Thymus (tissue), 11 donors: ENCODE measurements at regions not wholly inside any gene's neighbourhood (a gene's known extent, or its start where the extent isn't known, plus 50 kb on each side); places are given as distances from the start of the nearest gene placed in this dataset.
A peak's percentile ranks its signal among the peaks of the same experiment; 100 is the strongest.

Source experiments
- DNase-seq, 9 donors: peaks; one replicate each; pipeline ENCODE4 v3.0.0-alpha.2; 2013; ENCODE audit warnings: low spot score in 9 of 9, low read depth in 6 of 9, missing footprints in 1 of 9
- H3K27ac ChIP-seq, 2 donors: one replicate each; pipeline ENCODE4 v1.5.1; 2013; ENCODE audit warnings: control low read depth in 1 of 2, low read depth in 1 of 2, low read length in 1 of 2, mild to moderate bottlenecking in 1 of 2, moderate library complexity in 1 of 2
- H3K27me3 ChIP-seq, 2 donors: one replicate each; pipeline ENCODE4 v1.5.1; 2013; ENCODE audit warnings: low read length in 1 of 2; ENCODE audit not compliant: control insufficient read depth in 2 of 2, insufficient read depth in 1 of 2
- H3K36me3 ChIP-seq, 2 donors: one replicate each; pipeline ENCODE4 v1.5.1; 2013; ENCODE audit warnings: low read length in 1 of 2, mild to moderate bottlenecking in 1 of 2, moderate library complexity in 1 of 2; ENCODE audit not compliant: control insufficient read depth in 2 of 2, insufficient read depth in 2 of 2
- H3K4me1 ChIP-seq, 2 donors: one replicate each; pipeline ENCODE4 v1.5.1; 2013; ENCODE audit warnings: low read length in 2 of 2; ENCODE audit not compliant: control insufficient read depth in 2 of 2, insufficient read depth in 2 of 2
- H3K4me3 ChIP-seq, 2 donors: one replicate each; pipeline ENCODE4 v1.5.1; 2013; ENCODE audit warnings: low read length in 2 of 2, control low read depth in 1 of 2, mild to moderate bottlenecking in 1 of 2
- H3K9me3 ChIP-seq, 2 donors: one replicate each; pipeline ENCODE4 v1.5.1; 2013; ENCODE audit warnings: low read length in 1 of 2, mild to moderate bottlenecking in 1 of 2; ENCODE audit not compliant: control insufficient read depth in 2 of 2, insufficient read depth in 1 of 2
- WGBS: extraction: QIAGEN DNeasy Blood & Tissue Kit; methylation state at CpG from one replicate; pipeline ENCODE4 v1.1.7; 2013; 5-methylcytosine and 5-hydroxymethylcytosine counted together
- donor health status: healthy.

GRCh38 chr1:98325646-98326440 lies 335.7 kb upstream of the SNX7 start:
- DNase-seq = no peak

GRCh38 chr1:98323906-98324358 lies 337.6 kb upstream of the SNX7 start:
- no peak overlapping the region for H3K27ac ChIP-seq

More at GRCh38 chr1:98325646-98326440, 335.7 kb upstream of the SNX7 start:
- Histone ChIP-seq H3K27me3 (no peaks in the 10 kb centered on the region), H3K36me3 (no peaks in the 10 kb centered on the region), H3K27ac (no peak overlapping the region), H3K4me1 (peaks cover 0 to 4% of the 10 kb centered on the region in 2 donors), H3K4me3 (no peak overlapping the region), H3K9me3 (no peaks in the 10 kb centered on the region)
- 82% methylated on average over 7 of the region's 7 CpGs for WGBS

GRCh38 chr1:98323388-98323787 lies 338.1 kb upstream of the SNX7 start:
- no peak overlapping the region for H3K27ac ChIP-seq
- no peaks in the 10 kb centered on the region for H3K9me3 ChIP-seq
- no peak overlapping the region for H3K4me3 ChIP-seq
- H3K36me3 ChIP-seq = no peaks in the 10 kb centered on the region
- no peaks in the 10 kb centered on the region for H3K27me3 ChIP-seq
- no peak for DNase-seq
- peaks cover 0 to 4% of the 10 kb centered on the region in 2 donors for H3K4me1 ChIP-seq

More at GRCh38 chr1:98323906-98324358, 337.6 kb upstream of the SNX7 start:
- no peaks in the 10 kb centered on the region for H3K9me3 ChIP-seq
- no peak overlapping the region for H3K4me3 ChIP-seq
- H3K36me3 ChIP-seq = no peaks in the 10 kb centered on the region
- peaks cover 0 to 4% of the 10 kb centered on the region in 2 donors for H3K4me1 ChIP-seq
- WGBS = 13% methylated on average over 3 of the region's 3 CpGs
- no peaks in the 10 kb centered on the region for H3K27me3 ChIP-seq
- DNase-seq = peak in 4 of 9 donors; percentile 1 to 42 (median 10)

- Histone ChIP-seq H3K4me3 (no peak overlapping the region), H3K9me3 (no peaks in the 10 kb centered on the region), H3K4me1 (peaks cover 0 to 4% of the 10 kb centered on the region in 2 donors), H3K27ac (no peak overlapping the region), H3K27me3 (no peaks in the 10 kb centered on the region), H3K36me3 (no peaks in the 10 kb centered on the region)
- DNase-seq = no peak
- 95% methylated on average over 1 of the region's 1 CpG for WGBS
Observed at GRCh38 chr1:98322966-98323365, 338.6 kb upstream of the SNX7 start.

- H3K4me1 ChIP-seq = peaks cover 0 to 4% of the 10 kb centered on the region in 2 donors
- no peak overlapping the region for H3K4me3 ChIP-seq
- no peaks in the 10 kb centered on the region for H3K36me3 ChIP-seq
- no peaks in the 10 kb centered on the region for H3K9me3 ChIP-seq
- DNase-seq = no peak
- no peaks in the 10 kb centered on the region for H3K27me3 ChIP-seq
- no peak overlapping the region for H3K27ac ChIP-seq
- 98% methylated on average over 1 of the region's 1 CpG for WGBS
Observed at GRCh38 chr1:98322086-98322485, 339.4 kb upstream of the SNX7 start.

GRCh38 chr1:98321191-98321590 lies 340.3 kb upstream of the SNX7 start:
- no peak for DNase-seq
- H3K27ac ChIP-seq = no peak overlapping the region
- no peaks in the 10 kb centered on the region for H3K9me3 ChIP-seq
- H3K27me3 ChIP-seq = no peaks in the 10 kb centered on the region
- no peaks in the 10 kb centered on the region for H3K36me3 ChIP-seq
- no peak overlapping the region for H3K4me3 ChIP-seq
- peaks cover 0 to 4% of the 10 kb centered on the region in 2 donors for H3K4me1 ChIP-seq
- WGBS = 97% methylated on average over 2 of the region's 2 CpGs

- H3K27ac ChIP-seq = no peak overlapping the region
- 84% methylated on average over 2 of the region's 2 CpGs for WGBS
- no peaks in the 10 kb centered on the region for H3K4me1 ChIP-seq
- no peaks in the 10 kb centered on the region for H3K9me3 ChIP-seq
- DNase-seq = no peak
- H3K27me3 ChIP-seq = no peaks in the 10 kb centered on the region
- no peak overlapping the region for H3K4me3 ChIP-seq
- H3K36me3 ChIP-seq = no peaks in the 10 kb centered on the region
Observed at GRCh38 chr1:98316286-98316905, 345.1 kb upstream of the SNX7 start.

- 90% methylated on average over 1 of the region's 1 CpG for WGBS
- DNase-seq = no peak
- Histone ChIP-seq H3K9me3 (no peaks in the 10 kb centered on the region), H3K36me3 (no peaks in the 10 kb centered on the region), H3K27ac (no peak overlapping the region), H3K4me3 (no peak overlapping the region), H3K27me3 (no peaks in the 10 kb centered on the region), H3K4me1 (no peaks in the 10 kb centered on the region)
Observed at GRCh38 chr1:98315309-98315708, 346.2 kb upstream of the SNX7 start.

GRCh38 chr1:98314601-98315000 lies 346.9 kb upstream of the SNX7 start:
- no peak overlapping the region for H3K27ac ChIP-seq
- H3K27me3 ChIP-seq = no peaks in the 10 kb centered on the region
- no peaks in the 10 kb centered on the region for H3K36me3 ChIP-seq
- WGBS = 97% methylated on average over 1 of the region's 1 CpG
- H3K9me3 ChIP-seq = no peaks in the 10 kb centered on the region
- H3K4me1 ChIP-seq = no peaks in the 10 kb centered on the region
- no peak overlapping the region for H3K4me3 ChIP-seq
- no peak for DNase-seq
